ENCODE measurements at regions not wholly inside any gene's neighbourhood (a gene's known extent, or its start where the extent isn't known, plus 50 kb on each side); places are given as distances from the start of the nearest gene placed in this dataset.
A peak's percentile ranks its signal among the peaks of the same experiment; 100 is the strongest.
"Not testable (repeated sequence)": the region's sequence is repeated elsewhere in the genome, so short reads cannot be mapped to it uniquely, and the experiment has no call there.

- DNase-seq: no peak
Measured at GRCh38 chr21:15442743-15443469, 286.9 kb upstream of the USP25 start.

GRCh38 chr21:15443740-15444117 is 286.1 kb upstream of the USP25 start:
- DNase-seq: no peak

DNA sequence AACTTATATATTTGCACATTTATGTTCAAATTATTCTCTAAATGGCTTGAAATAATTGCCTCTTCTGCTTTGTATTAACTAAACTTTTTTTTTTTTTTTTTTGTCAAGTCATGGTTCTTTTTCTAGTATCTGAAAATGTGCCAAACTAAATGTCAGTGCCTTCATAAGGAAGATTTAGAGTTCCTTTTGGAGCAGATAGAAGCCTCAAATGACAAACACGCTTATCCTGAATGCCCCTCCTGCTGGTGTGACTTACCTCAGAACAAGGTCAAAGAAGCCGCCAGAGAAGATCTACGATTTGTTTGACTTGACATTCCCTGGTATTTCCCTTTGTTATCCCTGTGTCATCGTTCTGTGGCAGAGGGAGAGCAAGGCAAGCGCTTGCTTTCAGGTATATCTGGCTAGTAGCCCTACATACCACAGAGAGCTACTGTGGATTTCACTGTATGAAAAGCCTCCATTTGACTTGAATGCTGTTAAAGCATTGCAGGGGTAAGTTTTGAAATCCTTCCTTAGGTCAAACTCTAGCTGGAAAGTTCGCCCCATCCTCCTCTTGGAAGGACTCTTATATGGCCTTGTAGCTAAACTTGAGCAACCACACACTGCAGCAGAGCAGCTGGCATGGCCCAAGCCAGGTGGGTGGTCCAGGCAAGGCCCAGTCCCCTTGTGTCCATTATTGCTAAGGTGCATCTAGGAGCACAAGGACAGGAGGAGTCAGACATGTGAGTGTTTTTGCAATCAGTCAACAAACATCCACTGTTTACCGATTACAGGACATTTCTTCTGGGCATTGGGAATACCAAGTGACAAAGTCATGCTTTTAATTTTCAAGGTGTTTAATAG is 285.4 kb upstream of the USP25 start:
- no peak for DNase-seq

GRCh38 chr21:15445327-15445726 is 284.5 kb upstream of the USP25 start:
- DNase-seq: no peak

DNA sequence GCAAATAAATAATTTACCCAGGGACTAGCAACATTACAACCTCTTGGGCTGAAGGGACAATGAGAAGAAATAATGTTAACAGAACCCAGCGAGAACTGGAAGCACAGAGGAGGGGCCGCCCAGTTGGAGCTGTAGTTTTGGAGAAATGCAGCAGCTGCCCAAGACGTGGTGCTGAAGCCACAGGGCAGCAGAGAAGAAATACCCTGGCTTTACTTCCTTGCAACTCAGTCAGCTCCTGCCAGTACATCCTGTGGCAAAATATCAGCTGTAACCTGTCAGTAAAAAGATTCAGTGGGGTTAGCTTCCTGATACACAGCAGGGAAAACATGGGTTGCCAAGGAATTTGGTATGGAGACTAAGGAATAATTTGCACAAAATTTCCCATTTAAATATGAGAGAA is 283.6 kb upstream of the USP25 start:
- DNase-seq: no peak

DNA sequence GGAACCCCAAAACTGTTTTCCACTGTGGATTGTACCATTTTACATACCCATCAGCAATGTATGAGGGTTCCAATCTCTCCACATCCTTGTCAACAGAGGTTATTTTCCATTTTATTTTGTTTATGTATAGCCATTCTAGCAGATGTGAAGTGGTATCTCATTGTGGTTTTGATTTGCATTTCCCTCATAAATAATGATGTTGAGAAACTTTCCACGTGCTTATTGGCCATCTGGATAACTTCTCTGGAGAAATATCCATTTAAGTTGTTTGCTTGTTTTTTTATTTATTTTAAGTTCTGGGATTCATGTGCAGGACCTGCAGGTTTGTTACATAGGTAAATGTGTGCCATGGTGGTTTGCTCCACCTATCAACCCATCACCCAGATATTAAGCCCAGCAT is 280.2 kb upstream of the USP25 start:
- no peak for DNase-seq

DNA sequence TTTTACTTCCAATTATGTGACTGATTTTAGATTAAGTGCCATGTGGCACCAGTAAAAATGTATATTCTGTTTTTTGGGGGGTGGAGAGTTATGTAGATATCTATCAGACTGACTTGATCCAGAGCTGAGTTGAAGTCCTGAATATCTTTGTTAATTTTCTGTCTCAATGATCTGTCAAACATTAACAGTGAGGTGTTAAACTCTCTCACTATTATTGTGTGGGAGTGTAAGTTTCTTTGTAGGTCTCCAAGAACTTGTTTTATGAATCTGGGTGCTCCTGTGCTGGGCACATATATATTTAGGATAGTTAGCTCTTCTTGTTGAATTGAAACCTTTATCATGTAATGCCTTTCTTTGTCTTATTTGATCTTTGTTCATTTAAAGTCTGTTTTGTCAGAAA is 276.5 kb upstream of the USP25 start:
- no peak for DNase-seq

DNA sequence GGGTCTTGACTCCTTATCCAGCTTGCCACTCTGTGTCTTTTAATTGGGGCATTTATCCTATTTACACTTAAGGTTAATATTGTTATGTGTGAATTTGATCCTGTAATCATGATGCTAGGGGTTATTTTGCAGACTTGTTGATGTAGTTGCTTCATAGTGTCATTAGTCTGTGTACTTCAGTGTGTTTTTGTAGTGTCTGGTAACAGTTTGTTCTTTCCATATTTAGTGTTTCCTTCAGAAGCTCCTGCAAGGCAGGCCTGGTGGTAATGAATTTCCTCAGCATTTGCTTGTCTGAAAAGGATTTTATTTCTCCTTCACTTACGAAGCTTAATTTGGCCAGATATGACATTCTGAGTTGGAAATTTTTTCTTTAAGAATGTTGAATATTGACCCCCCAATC is 276.0 kb upstream of the USP25 start:
- not testable (repeated sequence) for DNase-seq

GRCh38 chr21:15454931-15455330 is 274.9 kb upstream of the USP25 start:
- DNase-seq: not testable (repeated sequence)

GRCh38 chr21:15455819-15456462 is 273.8 kb upstream of the USP25 start:
- DNase-seq: no peak

DNA sequence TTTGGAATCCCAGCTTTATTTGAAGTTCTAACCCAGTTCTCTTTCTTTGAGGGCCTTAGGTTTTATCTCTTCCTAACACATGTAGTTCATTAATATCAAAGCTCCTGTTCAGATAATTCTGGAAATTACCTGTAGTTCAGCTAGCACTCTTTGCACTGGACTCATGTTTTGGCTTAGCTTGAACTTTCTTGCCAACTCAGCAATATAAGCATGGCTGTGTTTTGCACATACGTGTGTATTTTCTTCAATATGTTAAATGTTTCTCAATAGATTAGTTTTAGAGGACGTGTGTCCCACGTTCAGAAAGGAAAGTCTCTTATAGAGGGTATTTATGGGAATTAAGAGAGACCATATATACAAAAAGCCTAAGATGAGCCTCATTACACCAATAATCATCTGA is 271.8 kb upstream of the USP25 start:
- DNase-seq: no peak

GRCh38 chr21:15462092-15462491 is 267.7 kb upstream of the USP25 start:
- no peak for DNase-seq

GRCh38 chr21:15466329-15466728 is 263.5 kb upstream of the USP25 start:
- no peak for DNase-seq

- DNase-seq: no peak
Measured at GRCh38 chr21:15468368-15468767, 261.4 kb upstream of the USP25 start.

DNA sequence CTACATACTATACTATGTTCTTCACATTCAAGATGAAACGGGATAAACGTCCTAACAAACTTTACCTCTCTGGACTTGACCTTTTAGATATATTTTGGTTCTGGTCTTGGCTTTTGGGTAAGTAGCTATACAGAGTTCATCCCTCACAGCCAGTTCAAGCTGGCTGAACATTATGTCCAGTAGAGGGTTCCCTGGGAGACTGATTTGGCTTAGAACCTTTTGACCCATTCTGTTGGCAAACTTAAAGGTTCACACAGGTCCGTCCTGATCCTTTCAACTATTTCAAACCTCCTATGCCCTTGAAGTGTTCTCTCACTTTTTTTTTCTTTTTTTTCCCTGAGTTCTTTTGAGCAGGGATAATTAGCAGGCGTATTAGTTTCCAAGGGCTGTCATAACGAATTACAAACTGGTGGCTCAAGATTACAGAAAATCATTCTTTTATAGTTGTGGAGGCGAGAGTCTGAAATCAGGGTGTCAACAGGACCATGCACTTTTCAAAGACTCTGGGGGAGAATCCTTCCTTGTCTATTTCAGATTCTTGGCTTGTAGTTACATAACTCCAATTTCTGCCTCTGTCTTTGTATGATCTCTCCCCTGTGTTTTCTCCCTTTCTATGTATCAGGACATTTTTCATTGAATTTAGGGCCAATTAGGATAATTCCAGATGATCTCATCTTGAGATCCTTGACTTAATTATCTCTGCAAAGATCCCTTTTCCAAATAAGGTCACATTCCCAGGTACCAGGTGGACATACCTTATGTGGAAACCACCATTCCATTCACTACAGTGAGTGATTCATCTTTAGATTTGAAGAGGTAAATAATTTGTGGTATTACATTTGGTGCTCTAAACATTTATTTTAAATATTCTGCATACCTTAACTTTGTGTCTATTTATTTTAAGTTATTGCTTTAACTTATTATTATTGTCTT is 257.4 kb upstream of the USP25 start:
- no peak for DNase-seq

- not testable (repeated sequence) for DNase-seq
Measured at GRCh38 chr21:15477773-15478172, 252.0 kb upstream of the USP25 start.

DNA sequence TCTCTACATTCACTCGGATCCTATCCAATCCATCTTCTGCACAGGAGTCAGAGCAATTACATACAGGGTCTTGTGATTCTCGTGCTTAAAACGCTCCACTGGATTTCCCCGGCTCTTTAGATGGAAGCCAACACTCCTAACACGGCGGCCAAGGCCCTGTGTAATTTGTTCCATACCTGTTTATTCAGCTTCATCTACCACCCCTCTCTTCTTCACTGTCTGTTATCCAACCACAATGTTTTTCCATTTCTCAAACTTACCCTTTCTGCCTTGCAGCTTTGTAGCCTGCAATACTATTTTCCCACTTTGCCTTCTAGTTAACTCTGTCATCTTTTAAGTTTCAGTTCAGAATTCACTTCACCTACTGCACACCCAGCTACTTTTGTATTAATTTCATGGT is 249.6 kb upstream of the USP25 start:
- DNase-seq: no peak

GRCh38 chr21:15483138-15483780 is 246.5 kb upstream of the USP25 start:
- peak; percentile 74 for DNase-seq

DNA sequence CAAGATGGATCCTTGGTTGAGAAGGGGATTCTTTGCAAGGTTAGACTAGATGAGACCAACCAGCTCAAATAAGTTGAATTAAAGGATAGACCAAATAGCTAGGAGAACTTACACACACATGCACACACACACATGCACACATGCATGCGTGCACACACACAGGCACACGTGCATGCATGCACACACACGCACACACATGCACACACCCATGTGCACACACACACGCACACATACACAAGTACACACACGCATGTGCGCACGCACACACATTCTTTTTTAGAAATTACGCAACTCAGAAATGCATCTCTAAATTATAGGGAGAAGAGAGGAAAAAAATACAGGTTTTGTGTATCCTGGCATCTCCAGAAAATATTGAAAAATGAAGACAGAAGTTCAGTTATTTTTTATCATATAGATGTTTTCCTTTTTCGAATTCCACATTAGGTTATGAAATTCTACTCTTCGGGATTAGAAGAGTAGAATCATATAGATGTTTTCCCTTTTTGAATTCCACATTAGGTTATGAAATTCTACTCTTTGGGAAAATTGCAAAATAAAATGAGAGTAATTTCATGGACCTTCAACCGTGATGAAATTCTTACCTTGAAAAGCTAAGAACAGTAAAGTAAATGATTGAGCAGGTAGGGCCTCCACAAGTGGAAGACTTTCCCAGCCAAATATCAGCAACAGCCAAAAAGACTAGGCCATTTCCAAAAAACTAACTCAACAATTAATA is 243.2 kb upstream of the USP25 start:
- no peak for DNase-seq

GRCh38 chr21:15487196-15487550 is 242.6 kb upstream of the USP25 start:
- DNase-seq: no peak

GRCh38 chr21:15491100-15491499 is 238.7 kb upstream of the USP25 start:
- DNase-seq: no peak

- no peak for DNase-seq
Measured at GRCh38 chr21:15493646-15494045, 236.1 kb upstream of the USP25 start.

All from NCI-H1694 treated with DMSO at 0.1 percent for 48 hours (cell line).